ENCODE measurements at regions not wholly inside any gene's neighbourhood (a gene's known extent, or its start where the extent isn't known, plus 50 kb on each side); places are given as distances from the start of the nearest gene placed in this dataset.

GRCh38 chr10:4003348-4003973 lies 218.5 kb upstream of the KLF6 start:
- TF ChIP-seq CTCF (IDR thresholded peaks at IDR 0.05) (no peak), ETV6 (CRISPR knock-in tag; IDR thresholded peaks at IDR 0.05) (no peak), NFYB (CRISPR knock-in tag; conservative IDR thresholded peaks at IDR 0.05; ENCODE audit: low read depth) (no peak)
